Activated T-cell treated with anti-CD3 and anti-CD28 coated beads for 24 hours (primary cell): ENCODE measurements at regions not wholly inside any gene's neighbourhood (a gene's known extent, or its start where the extent isn't known, plus 50 kb on each side); places are given as distances from the start of the nearest gene placed in this dataset.

Experiments
- DNase-seq: peaks from one replicate; pipeline ENCODE4 v3.0.0-alpha.2; 2020; ENCODE audit warnings: low read depth

DNA sequence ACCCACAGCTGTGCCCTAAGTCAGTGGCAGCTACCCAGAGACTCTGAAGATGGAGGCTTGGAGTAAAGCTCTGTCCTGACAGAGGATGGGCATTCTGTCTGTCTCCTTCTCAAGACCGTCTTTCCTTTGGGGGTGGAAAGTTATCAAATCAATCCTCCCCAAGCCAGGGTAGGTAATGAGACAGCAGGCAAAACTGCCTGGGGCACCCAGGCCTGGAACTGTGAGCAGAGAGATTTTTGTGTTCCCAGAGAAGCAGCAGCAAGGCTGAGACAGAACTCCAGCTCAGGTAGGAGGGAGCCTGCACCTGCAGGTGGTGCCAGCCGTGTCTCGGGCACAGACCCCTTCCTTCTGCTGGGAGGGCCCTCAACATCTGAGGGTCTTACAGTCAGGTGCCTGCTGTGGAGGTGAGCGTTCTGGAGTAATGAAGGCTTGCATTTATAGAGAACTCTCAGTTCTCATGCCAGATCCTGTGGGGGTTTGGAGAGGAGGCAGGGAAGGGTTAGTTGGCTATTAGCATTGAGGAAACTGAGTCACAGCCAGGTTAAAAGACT is 95.6 kb downstream of the RIPK4 start:
- DNase-seq, result no peak

- DNase-seq, result no peak
Observed at GRCh38 chr21:41670056-41670805, 96.6 kb downstream of the RIPK4 start.

GRCh38 chr21:41669533-41669830 is 97.4 kb downstream of the RIPK4 start:
- DNase-seq, result no peak

DNA sequence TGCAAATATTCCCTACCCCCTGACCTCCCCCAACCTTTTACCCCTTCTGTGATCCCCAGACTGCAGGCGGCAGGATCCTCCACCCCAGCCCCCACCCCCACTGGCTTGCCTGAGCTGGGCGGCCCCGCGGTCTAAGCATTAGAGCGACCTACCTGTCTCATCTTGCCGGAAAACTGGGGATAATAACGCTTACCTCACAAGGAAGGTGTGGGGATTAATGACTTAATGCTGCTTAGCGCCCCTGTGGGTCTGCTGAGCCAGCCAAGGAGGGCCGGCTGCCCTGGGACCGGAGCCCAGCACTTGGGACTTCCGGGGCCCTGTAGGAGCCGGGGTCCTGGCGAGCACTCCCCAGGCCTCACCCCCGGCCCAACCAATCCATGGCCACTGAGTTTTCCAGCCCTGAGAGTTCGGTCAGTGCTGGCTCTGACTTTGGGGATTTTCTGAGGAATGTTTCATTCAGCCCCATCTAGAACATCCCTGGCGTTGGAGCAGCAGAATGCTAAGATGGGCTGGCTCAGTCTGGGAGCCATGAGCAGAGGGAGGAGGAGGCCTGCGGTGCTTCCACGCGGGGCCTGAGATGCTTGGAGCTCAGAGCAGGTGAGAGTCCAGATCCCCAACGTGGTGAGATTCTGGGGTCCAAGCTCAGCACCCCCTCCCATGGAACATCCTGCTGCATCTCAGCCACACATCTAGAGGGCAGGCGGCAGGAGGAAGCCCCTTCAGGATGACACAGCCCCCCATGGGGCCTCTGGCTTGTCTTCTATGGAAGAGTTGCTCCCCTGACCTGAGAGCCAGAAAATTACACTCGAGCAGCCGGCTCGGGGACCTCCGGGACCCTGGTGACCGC is 97.9 kb downstream of the RIPK4 start:
- no peak for DNase-seq

- DNase-seq, result no peak
Observed at GRCh38 chr21:41668051-41668541, 98.8 kb downstream of the RIPK4 start.

DNA sequence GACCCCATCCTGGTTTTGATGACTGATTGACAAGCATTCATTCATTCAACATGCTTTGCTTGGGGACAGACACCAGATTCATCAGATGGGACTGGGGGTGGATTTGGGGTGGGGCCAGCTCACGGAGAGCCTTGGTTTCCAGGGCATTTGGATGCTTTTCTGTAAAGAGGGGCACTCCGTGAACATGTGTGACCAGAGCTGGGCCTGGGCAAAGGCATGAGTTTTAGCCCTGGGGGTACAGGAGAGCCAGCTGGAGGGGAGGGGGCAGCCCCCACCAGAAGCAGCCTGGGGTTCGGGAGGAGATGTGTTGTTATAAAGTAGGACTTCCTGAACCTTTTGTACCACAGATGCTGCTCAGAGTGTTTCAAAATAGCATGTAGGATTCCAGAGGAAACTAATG is 99.7 kb downstream of the RIPK4 start:
- DNase-seq, result no peak

- no peak for DNase-seq
Observed at GRCh38 chr21:41666641-41667081, 100.2 kb downstream of the RIPK4 start.

- no peak for DNase-seq
Observed at GRCh38 chr21:41665766-41666595, 100.9 kb downstream of the RIPK4 start.

DNA sequence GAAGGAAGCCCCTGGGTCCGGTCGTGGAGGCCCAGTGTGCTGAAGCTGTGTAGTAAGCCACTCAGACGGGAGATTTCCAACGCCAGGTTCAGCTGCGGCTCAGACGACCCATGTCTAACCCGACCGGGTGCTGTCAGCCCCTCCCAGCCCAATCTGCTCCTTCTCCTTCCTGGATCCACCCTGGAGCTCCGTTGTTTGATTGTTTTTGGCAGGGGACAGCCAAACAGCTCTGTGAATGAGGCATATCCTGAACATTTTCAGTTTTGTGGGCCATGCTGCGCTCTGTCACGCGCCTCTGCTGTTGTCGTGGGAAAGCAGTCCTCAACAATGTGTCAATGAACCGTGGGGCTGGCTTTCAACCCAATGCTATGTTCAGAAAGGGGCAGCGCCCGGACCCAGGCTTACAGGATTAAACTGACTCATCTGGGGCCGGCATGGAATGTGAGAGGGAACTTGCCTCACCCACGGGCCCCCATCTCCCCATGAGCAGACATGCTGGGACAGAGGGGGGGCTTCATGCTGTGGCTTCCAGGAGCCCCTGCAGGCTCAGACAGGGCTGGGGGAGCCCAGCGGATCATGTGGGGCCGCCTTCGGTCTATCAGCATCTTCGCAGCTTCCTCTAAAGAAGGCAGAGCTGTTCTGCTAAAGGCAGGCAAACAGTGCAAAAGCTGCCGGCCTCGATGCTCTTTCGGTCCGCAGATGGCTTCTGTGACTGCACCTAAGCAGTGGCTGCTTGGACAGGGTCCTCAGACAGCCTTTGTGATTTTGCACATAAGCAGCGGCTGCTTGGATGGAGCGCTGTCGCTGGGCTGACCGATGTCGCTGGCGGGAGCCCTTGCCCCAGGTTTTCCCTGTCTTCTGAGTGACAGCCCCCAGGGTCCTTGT is 101.7 kb downstream of the RIPK4 start:
- no peak for DNase-seq

DNA sequence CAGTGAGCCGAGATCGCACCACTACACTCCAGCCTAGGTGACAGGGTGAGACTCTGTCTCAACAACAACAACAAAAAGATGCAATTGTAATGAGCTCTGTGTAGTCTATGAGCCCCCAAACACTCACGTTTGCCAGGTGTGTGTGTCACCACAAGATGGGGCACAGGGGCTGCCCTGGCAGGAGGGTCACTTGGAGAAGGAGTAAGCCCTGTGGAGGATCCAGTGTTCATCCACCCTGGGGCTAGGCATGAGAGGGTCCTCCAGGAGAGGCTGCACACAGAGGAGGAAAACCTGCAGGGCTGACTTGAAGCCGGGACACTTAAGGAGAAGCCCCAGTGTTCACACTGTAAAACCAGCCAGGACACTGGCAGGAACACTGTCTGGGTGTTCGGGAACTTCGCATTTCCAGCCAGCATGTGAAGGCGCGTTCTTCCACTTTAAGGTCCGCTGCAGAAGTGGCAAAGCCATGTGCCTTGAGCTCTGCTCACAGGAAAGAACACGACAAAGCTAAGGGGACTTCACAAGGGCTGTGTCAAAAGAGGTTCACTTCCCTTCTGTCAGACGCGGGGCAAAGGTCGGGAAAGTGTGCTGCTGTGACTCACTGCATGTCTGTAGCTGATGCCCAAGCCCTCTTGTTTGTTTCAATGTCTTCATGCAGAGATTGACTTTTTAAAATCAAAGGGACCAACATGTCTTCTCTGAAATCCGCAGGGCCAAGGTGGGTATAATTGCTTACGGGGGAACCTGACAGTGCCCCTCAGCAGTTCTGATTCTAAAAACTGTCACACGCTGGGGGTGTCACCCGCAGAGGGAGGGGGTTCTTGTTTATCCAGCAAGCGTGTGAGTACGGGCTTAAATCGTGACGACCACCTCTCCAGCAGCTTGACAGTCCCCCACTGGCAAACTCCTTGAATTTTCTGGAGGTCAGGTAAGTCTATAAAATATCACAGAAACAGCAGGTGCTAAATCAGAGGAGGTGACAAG is 102.8 kb downstream of the RIPK4 start:
- DNase-seq, result no peak

GRCh38 chr21:41662761-41663160 is 104.1 kb downstream of the RIPK4 start:
- no peak for DNase-seq

GRCh38 chr21:41662161-41662560 is 104.7 kb downstream of the RIPK4 start:
- DNase-seq, result no peak

DNA sequence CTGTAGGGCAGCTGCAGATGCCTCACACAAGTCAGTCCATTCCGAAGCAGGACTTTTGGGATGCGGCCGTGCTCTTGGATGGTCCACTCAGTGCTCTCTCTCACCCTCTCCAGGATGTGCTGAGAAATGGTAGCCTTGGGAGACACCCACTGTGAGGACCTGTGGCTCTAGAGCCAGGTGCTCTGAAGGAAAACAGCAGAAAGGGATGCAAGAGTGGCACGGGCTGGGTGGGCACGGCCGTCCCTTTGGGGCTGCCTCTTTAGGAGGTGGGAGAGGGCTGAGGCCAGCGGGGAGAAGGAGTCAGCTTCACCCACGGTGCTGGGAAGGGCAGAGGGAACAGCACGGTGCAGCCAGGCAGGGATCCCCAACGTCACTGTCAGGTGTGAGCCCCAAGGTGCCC is 106.1 kb downstream of the RIPK4 start:
- DNase-seq, result no peak

- DNase-seq, result no peak
Observed at GRCh38 chr21:41659791-41660560, 106.9 kb downstream of the RIPK4 start.

GRCh38 chr21:41656946-41657525 is 109.8 kb downstream of the RIPK4 start:
- no peak for DNase-seq

GRCh38 chr21:41655259-41655658 is 111.6 kb downstream of the RIPK4 start:
- DNase-seq, result no peak

- DNase-seq, result no peak
Observed at GRCh38 chr21:41653954-41654491, 112.8 kb downstream of the RIPK4 start.

DNA sequence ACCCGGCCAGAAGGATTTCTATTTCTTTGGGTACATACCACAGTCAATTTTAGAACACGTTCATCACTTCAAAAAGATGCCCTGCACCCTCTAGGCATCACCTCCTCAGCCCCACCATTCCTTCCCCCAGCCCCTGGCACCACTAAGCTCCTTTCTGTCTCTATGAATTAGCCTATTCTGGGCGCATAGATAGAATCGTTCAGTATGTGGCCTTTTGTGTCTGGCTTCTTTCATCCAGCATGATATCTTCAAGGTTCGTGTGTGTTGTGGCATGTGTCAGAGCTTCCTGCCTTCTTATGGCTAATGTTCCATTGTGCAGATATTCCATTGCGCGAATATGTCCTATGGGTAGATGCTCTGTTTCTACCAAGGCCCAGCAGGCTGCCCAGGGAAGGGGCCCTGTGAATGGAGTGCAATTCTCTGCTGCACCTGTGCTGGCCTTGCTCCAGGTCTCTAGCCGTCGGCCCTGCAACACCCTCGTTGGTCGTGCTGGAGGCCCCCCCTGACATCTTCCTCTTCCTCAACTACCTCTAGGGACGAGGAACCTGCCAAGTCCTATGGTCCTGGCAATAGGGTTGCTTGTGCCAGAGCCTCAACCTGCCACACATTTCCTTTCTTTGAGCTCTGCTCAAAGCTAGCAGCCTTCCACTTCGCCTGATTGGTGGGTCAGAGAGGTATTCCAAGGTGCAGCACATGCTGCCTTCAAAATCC is 113.5 kb downstream of the RIPK4 start:
- no peak for DNase-seq
